Tibial nerve (tissue), 4 donors: ENCODE measurements at regions not wholly inside any gene's neighbourhood (a gene's known extent, or its start where the extent isn't known, plus 50 kb on each side); places are given as distances from the start of the nearest gene placed in this dataset.

Experiments
- DNase-seq, 2 donors: peaks; one replicate each; pipeline ENCODE4 v3.0.0-alpha.2; 2019; ENCODE audit warnings: low spot score in 2 of 2
- H3K27ac ChIP-seq, 4 donors: fragments of 200-600 bp; sonication (generic) in 3 of 4; one replicate each; pipeline ENCODE4 v1.5.1; 2017 to 2019; ENCODE audit warnings: mild to moderate bottlenecking in 1 of 4
- H3K27me3 ChIP-seq, 2 donors: fragments of 200-600 bp; sonication (generic) in 1 of 2; one replicate each; pipeline versions ENCODE4 v1.5.1 to v1.6.0; 2017 to 2019
- H3K36me3 ChIP-seq, 3 donors: fragments of 200-600 bp; sonication (generic); one replicate each; pipeline ENCODE4 v1.5.1; 2018 to 2019
- H3K4me1 ChIP-seq, 4 donors: fragments of 200-600 bp; sonication (generic) in 3 of 4; one replicate each; pipeline ENCODE4 v1.5.1; 2017 to 2019
- H3K4me3 ChIP-seq, 4 donors: fragments of 200-600 bp; sonication (generic) in 3 of 4; one replicate each; pipeline ENCODE4 v1.5.1; 2017 to 2019; ENCODE audit warnings: mild to moderate bottlenecking in 1 of 4, moderate library complexity in 1 of 4
- H3K9me3 ChIP-seq, 4 donors: fragments of 200-600 bp; sonication (generic) in 3 of 4; one replicate each; pipeline ENCODE4 v1.5.1; 2017 to 2019
- CTCF ChIP-seq, 5 experiments: fragments of 200-600 bp in 3 of 5; fragments of 450-650 bp in 2 of 5; sonication (generic) in 3 of 5; IDR thresholded peaks; one replicate each; pipeline ENCODE4 v1.5.1; 2016 to 2019; ENCODE audit warnings: antibody characterized with exemption in 5 of 5, mild to moderate bottlenecking in 3 of 5, moderate library complexity in 2 of 5
- EP300 ChIP-seq, 2 donors: sonication (generic); formaldehyde crosslinking; IDR thresholded peaks; one replicate each; pipeline ENCODE4 v1.6.1; 2017; ENCODE audit warnings: antibody characterized with exemption in 2 of 2, mild to moderate bottlenecking in 1 of 2
- POLR2A ChIP-seq, 2 donors: fragments of 450-650 bp; IDR thresholded peaks; one replicate each; pipeline ENCODE4 v1.6.1; 2017; ENCODE audit warnings: antibody characterized with exemption in 2 of 2, mild to moderate bottlenecking in 2 of 2, moderate library complexity in 2 of 2
- WGBS, 2 donors: methylation state at CpG; one replicate each; pipeline ENCODE4 v1.1.5; 2018; 5-methylcytosine and 5-hydroxymethylcytosine counted together

- no peak for TF ChIP-seq POLR2A (IDR thresholded peaks at IDR 0.05)
- TF ChIP-seq EP300 (IDR thresholded peaks at IDR 0.05) = no peak
- no peak for TF ChIP-seq CTCF (IDR thresholded peaks at IDR 0.05)
- no peak overlapping the region for H3K4me3 ChIP-seq
- 61 to 70% methylated on average over 5 of the region's 5 CpGs for WGBS, 2 donors
These were observed 1329.8 kb downstream of the DSC3 start for GRCh38 chr18:29712785-29713184.

DNA sequence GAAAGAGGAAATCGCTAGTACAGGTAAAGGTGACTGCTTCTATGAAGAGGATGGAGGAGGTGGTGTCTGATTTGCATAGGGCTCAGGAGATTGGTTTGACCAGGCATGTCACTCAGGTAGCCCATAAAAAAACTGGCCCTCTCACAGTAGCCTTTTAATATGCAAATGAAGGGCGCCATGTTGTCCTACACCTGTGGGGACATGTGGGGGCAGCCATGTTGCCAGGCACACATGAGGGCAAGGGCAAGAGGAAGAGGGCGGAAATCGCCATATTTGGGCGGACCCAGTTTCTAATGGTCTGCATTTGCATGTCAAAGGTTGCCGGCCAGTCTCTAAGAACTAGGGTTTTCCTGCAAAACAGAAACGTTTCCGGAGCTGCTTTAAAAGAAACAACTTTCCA, 1330.6 kb downstream of the DSC3 start:
- TF ChIP-seq CTCF (IDR thresholded peaks at IDR 0.05) (no peak), POLR2A (IDR thresholded peaks at IDR 0.05) (no peak), EP300 (IDR thresholded peaks at IDR 0.05) (no peak)
- no peak for DNase-seq
- Histone ChIP-seq H3K9me3 (no peaks in the 10 kb centered on the region), H3K36me3 (no peaks in the 10 kb centered on the region), H3K4me3 (no peak overlapping the region), H3K27ac (no peak overlapping the region), H3K4me1 (no peaks in the 10 kb centered on the region), H3K27me3 (no peaks in the 10 kb centered on the region)
- WGBS, 2 donors = 87 to 92% methylated on average over 8 of the region's 8 CpGs

More at GRCh38 chr18:29712785-29713184, 1329.8 kb downstream of the DSC3 start:
- Histone ChIP-seq H3K27ac (no peak overlapping the region), H3K9me3 (no peaks in the 10 kb centered on the region), H3K36me3 (no peaks in the 10 kb centered on the region), H3K27me3 (no peaks in the 10 kb centered on the region), H3K4me1 (no peaks in the 10 kb centered on the region)
- DNase-seq = no peak

DNA sequence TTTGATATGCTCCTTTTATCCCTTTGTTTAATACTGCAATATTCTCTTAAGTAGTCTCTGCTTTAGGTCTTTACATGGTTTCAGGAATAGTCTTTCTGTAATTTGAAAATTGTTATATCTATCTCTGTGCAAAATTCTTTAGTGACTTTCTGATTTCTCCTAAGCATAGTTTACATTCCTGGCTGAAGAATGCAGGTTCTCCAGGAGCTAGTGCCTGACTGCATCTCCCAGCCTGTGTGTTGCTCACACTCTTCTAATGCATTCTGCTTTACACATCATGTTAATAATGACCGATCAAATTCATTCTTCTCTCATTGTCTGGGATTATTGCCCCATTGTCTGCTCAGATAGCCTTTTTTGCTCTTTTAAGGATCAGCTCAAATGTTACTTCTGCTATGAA, 1349.2 kb downstream of the DSC3 start:
- no peak for TF ChIP-seq POLR2A (IDR thresholded peaks at IDR 0.05)
- TF ChIP-seq EP300 (IDR thresholded peaks at IDR 0.05) = no peak
- TF ChIP-seq CTCF (IDR thresholded peaks at IDR 0.05) = no peak
- no peak for DNase-seq
- Histone ChIP-seq H3K9me3 (no peaks in the 10 kb centered on the region), H3K27ac (no peak overlapping the region), H3K4me3 (no peak overlapping the region), H3K4me1 (no peaks in the 10 kb centered on the region), H3K36me3 (no peaks in the 10 kb centered on the region), H3K27me3 (no peaks in the 10 kb centered on the region)
- 91 to 94% methylated on average over 1 of the region's 1 CpG for WGBS, 2 donors

DNA sequence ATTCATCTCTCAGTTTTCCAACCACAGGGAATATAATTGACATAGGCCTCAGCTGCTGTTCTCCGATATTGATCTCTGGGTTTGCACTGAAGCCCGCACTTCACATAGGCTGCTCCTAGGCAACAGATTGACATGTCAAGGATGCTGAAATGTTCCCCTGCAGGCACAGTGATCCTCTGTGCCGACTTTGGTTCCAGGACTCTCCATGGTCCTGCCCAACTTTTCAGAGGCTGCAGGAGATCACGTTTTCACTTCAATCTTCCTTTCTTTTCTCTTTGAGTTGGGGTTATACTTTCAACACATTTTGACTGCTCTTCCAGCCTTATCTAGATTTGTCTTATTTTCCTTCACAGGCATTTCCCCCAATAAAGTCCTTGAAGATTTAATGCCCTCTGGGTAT, 1361.0 kb downstream of the DSC3 start:
- WGBS, 2 donors = 85 to 87% methylated on average over 4 of the region's 4 CpGs
- Histone ChIP-seq H3K36me3 (no peaks in the 10 kb centered on the region), H3K4me1 (no peaks in the 10 kb centered on the region), H3K4me3 (no peak overlapping the region), H3K27ac (no peak overlapping the region), H3K27me3 (no peaks in the 10 kb centered on the region), H3K9me3 (peaks cover 0 to 9% (median 4%) of the 10 kb centered on the region in 4 donors)
- no peak for TF ChIP-seq POLR2A (IDR thresholded peaks at IDR 0.05)
- TF ChIP-seq EP300 (IDR thresholded peaks at IDR 0.05) = no peak
- no peak for TF ChIP-seq CTCF (IDR thresholded peaks at IDR 0.05)
- DNase-seq = no peak

GRCh38 chr18:29664278-29665036, 1378.1 kb downstream of the DSC3 start:
- no peaks in the 10 kb centered on the region for H3K27me3 ChIP-seq
- H3K4me3 ChIP-seq = no peak overlapping the region
- peaks cover 0 to 3% (median 0%) of the 10 kb centered on the region in 4 donors for H3K9me3 ChIP-seq
- no peak overlapping the region for H3K27ac ChIP-seq
- DNase-seq = no peak
- 39 to 41% methylated on average over 4 of the region's 4 CpGs for WGBS, 2 donors
- no peaks in the 10 kb centered on the region for H3K4me1 ChIP-seq
- H3K36me3 ChIP-seq = no peaks in the 10 kb centered on the region
- TF ChIP-seq POLR2A (IDR thresholded peaks at IDR 0.05) (no peak), CTCF (IDR thresholded peaks at IDR 0.05) (no peak), EP300 (IDR thresholded peaks at IDR 0.05) (no peak)
